NCI-H2171 treated with DMSO at 0.1 percent for 48 hours (cell line): ENCODE measurements at regions not wholly inside any gene's neighbourhood (a gene's known extent, or its start where the extent isn't known, plus 50 kb on each side); places are given as distances from the start of the nearest gene placed in this dataset.
A peak's percentile ranks its signal among the peaks of the same experiment; 100 is the strongest.
"Not testable (repeated sequence)": the region's sequence is repeated elsewhere in the genome, so short reads cannot be mapped to it uniquely, and the experiment has no call there.

Source experiments
- DNase-seq: peaks from one replicate; lab custom pipeline; 2025; lab: John Stamatoyannopoulos, UW

DNA sequence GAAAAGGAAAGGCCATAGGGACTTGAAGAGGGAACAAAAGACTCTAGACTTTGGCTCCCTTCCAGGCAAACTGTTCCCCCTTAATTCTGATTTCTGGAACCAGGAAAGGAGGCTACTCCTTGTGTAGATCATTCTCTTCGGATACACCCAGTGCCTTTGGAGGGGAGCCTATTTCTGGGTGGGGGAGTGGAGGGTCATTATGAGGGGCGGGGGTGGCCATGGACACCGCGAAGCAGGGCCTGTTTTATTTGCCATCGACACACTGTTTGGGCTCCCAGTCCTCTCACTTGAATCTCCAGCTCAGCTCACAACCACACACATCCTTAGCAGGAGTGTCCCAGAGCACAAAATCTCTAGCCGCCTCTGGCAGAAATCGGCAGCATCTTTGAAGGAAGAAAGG is 132.3 kb downstream of the PXDC1 start:
- no peak for DNase-seq

DNA sequence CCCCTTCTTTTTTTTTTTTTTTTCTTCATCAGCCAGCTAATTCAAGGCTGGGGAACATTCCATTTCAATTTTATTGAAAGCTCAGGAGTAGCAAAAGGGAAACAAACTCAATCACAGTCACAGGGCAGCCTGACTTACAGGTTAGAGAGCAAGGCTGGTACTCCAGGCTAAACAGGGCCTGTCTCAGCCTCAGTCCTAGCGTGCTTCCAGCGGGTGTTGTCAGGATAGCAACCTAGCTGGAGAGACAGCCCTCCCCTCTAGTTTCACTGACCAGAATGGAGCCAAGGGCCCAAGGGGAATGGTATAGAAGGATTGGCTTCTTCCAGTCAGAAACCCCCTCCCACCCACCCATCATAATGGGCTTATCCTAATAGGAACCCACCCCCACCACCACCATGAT is 132.9 kb downstream of the PXDC1 start:
- DNase-seq = no peak

DNA sequence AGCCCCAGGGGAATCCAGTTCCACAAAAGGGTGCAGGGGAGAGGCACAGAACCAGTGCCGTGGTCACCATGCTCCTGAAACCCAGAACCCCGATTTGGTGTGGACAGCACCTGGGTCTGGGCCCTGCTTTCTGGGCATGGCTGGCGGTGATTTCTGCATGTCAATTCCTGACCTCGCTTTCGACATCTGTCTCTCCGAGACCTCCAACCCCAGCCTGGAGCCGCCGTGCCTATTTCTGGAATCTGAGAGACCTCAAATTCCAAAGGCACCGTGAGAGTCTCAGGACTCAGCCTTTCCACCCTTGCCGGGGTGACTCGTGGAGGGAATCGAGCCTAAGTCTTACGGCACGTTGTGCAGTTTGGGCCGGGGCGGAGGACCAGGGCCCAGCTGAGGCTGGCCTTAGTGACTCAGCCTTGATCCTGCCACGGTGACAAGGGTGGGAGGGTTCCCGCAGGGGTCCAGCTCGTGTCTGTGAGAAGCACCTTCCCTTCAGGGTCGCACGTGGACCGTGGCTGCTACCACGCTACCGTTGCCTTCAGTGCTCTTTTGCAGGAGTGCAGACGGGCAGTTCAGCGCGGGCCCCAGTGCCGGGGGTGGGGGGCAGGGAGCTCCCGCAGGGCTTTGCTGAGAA is 133.7 kb downstream of the PXDC1 start:
- DNase-seq = no peak

DNA sequence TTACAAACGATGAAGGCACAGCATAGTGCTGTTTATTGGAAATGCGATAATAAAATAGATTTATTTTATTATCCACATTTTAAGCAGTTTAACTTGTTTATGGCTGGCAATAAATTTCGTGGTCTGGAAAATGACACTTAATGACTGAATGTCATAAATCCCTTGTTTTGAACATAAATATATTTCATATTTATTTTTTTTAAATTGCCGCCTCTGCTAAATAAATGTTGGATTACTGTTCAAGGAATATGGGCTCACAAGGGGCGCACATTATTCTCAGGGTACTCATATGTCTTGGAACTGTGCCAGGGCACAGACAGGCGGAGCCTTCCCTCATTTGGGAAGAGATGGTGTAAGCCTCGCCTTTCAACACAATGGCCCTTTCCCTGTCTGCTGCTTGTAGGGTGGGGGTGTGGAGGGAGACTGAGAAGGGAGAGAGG is 134.3 kb downstream of the PXDC1 start:
- DNase-seq = peak; percentile 48

DNA sequence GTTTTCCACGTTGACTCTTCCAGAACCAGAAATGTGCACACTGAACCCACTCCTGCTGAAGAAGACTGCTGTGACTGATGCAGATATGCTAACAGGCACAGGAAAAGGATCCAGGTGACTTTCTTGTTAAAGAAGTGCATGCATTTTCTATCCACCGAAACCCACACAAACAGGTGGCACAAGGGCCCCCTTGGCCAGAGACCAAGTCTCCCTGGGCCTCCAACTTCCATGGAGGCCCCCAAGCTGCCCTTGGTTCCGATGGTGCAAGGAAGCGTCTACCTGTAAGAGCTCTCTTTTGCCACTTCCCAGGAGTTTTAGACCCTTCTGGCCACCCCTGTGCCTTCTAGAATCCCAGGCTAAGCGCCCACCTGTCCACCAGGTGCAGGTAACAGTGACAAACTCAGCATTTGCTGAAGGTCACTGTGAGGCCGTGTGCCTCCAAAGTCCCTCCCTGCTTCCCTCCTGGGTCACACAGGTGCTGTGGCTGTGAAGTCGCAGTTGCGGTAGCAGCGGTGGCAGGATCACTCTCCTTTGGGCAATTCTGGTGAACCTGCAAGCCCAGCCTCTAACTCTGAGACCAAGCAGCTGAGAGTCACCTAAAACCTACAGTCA is 134.8 kb downstream of the PXDC1 start:
- no peak for DNase-seq

DNA sequence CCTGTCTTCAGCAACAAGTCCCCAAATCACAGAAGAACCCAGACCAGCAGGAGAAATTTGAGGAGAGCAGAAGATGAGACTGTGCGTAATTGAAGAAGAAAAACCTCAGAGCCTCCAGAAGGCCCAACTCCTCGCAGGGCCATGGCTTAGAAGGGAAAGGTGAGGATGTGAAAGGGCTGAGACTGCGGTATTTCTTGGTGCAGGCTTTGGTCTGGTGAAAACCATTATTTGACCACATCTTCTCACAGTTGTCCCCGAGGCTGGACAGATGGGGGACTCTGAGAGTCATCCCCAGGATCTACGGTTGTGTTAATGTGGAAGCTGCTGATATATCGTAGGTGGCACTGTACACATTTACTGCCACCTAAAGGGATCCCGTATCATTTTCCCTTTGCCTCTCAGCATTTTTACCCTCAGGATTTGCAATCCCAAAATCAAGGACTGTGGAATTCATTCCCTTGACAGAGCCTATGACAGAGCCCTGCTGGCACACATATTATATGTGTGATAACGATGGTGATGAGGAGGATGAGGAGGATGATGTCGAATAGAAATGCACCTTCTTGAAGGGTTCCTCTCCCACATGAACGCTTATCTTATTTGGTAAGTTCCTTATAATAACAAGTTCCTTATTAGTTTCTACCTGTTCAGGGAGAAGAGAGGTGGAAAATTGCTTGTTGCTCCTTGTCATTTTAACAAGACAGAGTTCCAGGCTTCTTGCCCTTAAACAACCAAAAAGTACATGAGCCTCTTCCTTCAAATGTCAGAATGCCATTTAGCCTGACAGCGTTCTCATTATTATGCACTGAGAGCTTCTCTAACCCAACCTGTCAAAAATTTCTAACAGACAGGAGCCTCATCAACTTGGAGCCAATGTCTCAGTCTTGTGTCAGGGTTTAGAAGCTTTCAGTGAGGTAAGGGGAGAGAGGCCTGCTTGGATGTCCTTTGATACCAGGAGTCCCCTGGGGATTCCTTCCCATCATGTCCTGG is 135.8 kb downstream of the PXDC1 start:
- no peak for DNase-seq

DNA sequence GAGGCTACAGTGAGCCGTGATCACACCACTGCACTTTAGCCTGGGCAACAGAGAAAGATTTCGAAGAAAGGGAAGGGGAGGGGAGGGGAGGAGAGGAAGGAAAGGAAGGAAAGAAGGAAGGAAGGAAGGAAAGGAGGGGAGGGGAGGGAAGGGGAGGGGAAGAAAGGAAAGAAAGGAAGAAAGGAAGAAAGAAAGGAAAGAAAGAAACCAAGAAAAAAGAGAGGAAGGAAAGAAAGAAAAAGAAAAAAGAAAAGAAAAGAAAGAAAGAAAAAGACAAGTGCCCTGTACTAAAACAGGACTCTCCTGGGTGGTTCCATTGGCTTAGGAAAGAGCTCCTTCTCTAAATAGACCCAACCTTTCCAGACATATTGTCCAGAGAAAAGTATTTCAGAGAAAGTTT is 136.6 kb downstream of the PXDC1 start:
- no peak for DNase-seq

DNA sequence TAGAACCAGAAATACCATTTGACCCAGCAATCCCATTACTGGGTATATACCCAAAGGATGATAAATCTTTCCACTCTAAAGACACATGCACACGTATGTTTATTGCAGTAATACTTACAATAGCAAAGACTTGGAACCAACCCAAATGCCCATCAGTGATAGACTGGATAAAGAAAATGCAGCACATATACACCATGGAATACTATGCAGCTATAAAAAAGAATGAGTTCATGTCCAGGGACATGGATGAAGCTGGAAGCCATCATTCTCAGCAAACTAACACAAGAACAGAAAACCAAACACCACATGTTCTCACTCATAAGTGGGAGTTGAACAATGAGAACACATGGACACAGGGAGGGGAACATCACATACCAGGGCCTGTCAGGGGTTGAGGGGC is 137.9 kb downstream of the PXDC1 start:
- DNase-seq = not testable (repeated sequence)

DNA sequence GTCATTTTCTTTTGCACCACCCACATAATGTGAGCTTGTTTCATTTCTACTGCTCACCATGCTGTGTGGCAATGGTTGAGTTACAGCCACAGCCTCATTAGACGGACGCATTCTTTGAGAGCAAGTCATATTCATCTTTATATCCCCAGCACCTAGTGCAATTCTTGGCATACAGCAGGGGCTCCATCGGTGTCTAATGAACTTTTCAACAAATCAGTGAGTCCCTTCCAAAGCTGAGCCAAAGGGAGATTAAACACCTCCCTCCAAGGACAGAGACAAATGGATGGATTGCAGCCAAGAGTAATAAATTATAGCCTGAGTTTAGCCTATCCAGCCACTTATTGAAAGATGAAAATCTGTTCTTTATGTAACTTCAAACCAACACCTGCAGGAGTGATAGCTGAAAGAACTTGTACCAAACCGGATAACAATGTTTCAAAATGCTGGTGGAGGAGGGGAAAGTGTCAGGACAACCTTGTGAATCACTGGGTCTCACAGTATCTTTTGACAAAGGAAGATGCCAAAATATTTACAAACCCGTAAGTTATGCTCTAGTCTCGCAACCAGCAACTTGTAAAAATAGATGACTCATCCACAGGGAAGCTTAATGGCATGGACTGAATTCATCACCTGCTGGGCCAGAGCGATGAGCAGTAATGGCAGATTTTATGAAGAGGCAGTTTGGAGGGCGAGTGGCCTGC is 139.0 kb downstream of the PXDC1 start:
- peak; percentile 88 for DNase-seq

DNA sequence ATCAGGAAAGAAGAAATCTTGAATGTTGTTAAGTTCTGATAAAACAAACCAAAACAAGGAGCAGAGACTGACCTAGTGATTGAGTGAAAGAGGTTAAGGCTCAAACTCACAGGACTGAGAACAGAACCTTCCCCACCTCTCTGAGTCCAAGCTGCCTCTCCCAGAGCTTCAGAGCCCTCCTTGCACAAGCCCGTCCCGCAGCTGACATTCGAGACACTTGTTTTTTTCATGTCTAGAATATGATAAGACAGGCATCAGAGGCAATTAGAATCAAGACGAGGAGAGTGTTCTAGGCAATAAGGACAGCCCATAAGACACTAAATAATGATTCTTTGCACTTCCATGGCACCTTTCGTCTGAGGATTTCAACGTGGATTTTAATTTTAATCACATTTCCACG is 140.6 kb downstream of the PXDC1 start:
- DNase-seq = peak; percentile 70

DNA sequence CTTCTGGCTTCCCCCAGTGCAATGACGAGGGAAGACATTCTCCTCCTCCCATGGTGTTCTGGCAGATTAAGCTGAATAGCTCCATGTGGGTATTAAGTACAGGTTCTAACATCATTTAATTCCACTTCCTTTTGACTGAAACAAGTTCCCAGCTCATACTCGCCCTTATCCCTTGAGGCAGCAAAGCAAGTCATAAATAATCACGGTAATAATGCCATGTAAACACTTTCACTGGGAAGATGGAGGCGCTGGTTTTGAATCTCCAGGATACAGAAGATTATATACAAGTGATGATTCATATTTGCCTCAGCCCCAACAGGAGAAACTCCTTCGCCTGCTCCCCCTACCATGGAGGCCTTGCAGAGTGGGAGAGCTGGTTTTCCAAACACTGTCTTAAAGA is 141.3 kb downstream of the PXDC1 start:
- no peak for DNase-seq

DNA sequence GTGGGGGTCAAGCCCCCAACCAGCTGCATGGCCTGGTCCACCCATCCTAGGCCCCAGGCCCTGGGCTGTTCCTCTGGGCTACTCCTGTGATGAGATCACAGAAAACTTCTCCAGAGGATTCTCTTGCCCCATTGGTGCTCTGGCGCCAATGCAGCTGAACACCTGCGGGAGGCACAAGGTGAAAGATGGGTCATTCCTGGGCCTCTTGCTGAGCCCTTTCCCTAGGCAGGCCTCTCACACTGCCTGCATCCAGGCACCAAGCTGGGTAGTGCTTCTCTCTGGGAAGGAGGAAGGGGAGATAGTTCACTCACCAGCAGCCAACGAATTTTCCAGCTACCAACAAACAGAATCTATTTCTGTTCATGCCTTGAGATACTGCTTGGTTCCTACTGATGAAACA is 142.1 kb downstream of the PXDC1 start:
- DNase-seq = no peak

DNA sequence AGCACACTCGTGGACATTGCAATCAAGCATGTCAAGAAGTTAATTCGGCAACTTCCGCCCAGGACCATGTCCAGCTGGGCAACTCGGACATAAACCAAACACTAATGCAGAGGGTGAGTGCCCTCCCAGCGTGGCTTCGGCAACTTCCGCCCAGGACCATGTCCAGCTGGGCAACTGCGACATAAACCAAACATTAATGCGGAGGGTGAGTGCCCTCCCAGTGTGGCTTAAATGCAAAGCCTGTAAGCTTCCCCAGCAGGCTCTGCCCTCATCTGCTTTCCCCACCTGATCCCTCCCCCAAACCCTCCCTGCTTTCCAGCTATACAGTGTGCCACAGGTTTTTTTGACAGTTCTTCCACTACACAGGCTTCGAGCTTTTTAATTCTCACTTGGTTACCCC is 143.4 kb downstream of the PXDC1 start:
- no peak for DNase-seq

DNA sequence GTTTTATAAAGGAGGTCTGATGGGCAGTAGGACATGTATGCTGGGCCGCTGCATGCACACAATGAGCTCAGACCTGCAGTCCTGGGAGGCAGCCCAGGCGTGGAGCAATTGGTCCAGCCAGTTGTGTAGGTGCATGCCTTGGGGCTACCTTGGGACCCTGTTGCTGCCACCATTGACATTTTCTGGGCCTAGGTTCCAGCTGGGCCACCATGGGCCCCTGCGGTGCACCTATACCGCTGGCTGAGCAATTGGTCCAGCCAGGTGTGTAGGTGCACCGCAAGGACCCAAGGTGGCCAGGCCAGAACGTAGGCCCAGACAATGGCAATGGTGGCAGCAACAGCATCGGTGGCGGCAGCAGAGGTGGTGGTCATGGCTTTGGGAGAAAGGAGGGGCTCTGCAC is 143.9 kb downstream of the PXDC1 start:
- no peak for DNase-seq

DNA sequence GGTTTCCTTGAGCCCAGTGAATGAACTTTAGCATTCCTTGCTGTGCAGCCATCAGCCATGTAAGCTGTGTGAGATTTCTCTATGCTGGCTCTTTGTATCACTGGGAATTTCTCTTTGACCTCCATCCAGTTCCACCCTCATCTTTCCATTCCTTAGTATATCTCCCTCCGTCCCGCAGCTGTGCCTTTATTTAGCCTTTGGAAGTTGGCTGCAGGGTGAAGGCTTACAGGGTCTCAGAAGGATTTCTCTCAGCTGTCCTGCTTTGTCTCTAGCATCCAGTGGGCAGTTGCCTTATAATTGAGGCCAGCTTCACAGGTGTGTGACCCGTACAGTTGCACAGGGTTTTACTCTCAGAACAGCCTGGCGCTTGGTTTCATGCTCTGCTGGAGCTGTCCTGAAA is 144.3 kb downstream of the PXDC1 start:
- no peak for DNase-seq

DNA sequence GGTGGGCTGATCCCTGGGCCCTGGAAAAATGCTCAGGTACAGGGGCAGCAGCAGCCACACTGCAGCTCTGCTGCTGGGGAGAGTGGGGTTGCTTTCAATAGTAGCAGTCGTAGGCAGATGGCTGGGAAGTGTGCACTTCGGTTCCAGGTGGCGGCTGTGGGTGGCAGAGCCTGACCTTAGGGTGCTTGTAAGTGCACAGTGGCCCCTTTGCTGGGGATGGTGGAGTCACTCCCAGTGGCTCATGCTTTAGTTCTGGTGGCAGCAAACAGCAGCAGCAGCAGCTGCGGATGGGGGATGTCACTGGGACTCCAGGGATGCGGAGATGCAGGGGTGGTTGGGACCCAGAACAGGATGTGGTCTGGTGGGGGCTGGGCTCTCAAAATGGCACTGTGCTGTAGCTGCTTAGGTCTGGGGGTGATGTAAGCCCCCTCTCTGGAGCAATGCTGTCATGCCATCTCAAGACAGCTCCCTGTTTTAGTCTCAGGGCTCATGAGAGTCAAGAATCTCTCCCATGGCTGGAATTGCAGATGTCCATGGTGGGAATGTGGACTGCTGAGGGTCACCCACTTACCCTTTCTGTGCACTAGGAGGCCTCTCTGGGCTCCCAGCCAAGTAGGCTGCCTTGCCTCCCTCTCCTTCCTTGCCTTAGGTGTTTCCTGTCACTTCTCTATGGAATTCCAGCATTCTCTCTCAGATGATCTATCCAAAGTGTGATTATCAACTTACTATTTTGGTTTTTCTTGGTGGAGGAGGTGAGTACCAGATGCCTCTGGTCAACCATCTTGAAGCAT is 146.7 kb upstream of the SLC22A23 start:
- peak; percentile 33 for DNase-seq

DNA sequence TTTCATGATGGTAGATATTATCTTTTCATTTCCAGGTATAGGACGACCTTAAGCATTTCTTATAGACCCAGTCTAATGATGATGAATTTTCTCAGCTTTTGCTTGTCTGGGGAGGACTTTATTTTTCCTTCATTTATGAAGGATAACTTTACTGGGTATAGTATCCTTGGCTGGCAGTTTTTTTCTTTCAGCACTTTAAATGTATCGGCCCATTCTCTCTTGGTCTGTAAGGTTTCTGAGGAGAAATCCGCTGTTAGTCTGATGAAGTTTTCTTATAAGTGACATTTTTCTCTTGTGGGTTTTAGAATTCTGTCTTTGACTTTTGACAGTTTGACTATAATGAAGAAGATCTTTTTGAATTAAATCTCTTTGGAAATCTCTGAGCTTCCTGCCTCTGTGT is 144.7 kb upstream of the SLC22A23 start:
- DNase-seq = no peak

DNA sequence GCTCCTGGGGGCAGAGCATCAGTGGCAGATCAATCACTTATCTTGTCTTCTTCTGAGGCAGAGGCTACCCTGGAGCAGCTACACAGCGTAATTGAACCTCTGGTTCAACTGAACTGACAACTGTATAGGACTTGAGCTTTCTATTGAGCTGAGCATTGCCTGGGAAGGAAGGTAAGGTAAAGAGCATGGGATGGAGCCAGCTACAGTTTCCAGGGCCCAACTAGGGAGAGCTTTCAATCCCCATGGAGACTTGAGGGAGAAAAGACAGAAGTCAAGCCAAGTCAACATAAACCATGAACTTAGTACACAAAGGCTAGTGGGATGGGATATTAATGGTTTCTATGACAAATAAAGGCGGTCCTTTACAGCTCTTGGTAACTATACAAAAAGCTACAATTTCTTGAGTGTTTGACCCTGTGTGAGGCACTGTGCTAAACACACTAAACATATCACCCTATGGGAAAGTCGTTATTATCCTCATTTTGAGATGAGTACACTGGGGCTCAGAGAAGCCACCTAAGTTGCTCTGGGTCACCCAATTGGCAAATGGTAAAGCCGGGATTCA is 140.7 kb upstream of the SLC22A23 start:
- DNase-seq = no peak

DNA sequence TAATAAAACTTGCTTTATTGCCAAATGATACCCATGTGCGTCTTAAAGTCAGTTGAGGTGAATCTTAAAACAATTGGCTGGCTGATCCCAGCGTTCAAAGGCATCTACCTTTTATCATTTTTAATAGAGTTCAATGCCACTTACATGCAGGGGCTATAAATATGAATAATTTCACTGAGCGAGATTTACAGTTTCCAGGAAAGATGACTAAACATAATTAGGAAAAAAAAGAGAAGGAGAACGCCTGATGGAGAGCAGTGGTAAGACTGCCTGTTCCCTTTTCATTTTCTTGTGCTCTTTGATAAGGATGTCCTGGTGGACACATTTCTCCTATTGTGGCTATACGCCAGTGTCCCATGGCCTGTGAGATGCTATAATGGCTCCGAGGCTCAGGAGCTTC is 139.9 kb upstream of the SLC22A23 start:
- no peak for DNase-seq

DNA sequence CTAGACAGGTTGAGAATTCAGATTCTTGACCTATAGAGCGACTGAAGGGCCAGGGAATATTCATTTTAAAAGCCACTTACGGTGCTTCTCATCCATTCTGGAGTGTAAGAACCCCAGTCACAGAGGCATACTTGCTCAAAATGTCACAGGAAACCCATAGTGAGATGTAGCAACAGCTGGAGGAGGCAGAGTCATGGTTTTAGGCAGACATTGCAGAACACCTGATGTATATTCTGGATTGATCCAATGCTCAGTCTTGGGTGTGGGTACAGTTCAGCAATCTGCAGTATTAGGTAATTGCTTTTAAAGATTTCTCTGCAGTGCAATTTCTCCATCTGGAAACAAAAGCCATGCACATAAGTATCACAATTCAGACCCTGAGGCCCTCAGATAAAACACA is 137.4 kb upstream of the SLC22A23 start:
- DNase-seq = no peak

DNA sequence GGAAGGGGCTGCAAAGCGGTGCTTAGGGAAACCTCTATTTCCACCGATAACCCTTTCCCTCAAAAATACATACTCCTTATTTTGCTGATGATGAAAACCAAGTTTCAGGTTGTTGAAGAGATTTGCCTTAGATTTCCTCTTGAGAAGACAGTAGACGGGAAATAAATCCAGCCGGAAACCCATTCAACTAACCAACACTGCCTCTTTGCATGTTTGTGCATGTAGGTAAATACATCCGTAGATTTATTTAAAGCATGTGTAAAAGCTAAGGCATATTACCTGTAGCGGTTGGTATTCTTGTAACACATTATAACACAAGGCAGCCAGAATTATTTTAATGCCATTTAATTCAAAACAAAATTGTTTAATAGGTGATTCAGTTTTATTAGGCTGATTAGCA is 136.3 kb upstream of the SLC22A23 start:
- DNase-seq = no peak
